K562 (cell line): ENCODE measurements at regions not wholly inside any gene's neighbourhood (a gene's known extent, or its start where the extent isn't known, plus 50 kb on each side); places are given as distances from the start of the nearest gene placed in this dataset.
A peak's percentile ranks its signal among the peaks of the same experiment; 100 is the strongest.

Experiments
- ARID1B ChIP-seq: fragments of 450-650 bp; IDR thresholded peaks from 2 replicates; pipeline ENCODE4 v1.6.1; 2016; ENCODE audit warnings: antibody characterized with exemption, mild to moderate bottlenecking, inconsistent platforms
- DDX20 ChIP-seq: fragments of 450-650 bp; IDR thresholded peaks from 2 replicates; pipeline ENCODE4 v1.6.1; 2016; ENCODE audit warnings: missing genetic modification characterization, low read depth, mild to moderate bottlenecking, missing compliant biosample characterization, moderate library complexity
- DMBX1 ChIP-seq: fragments of 250-450 bp; sonication (Bioruptor Pico); IDR thresholded peaks from 2 replicates; pipeline ENCODE4 v1.8.0; 2022; ENCODE audit warnings: inconsistent platforms, mild to moderate bottlenecking, moderate library complexity, borderline replicate concordance
- HDAC2 ChIP-seq: fragments of 450-650 bp; IDR thresholded peaks from 2 replicates; pipeline ENCODE4 v1.6.1; 2016; ENCODE audit warnings: mild to moderate bottlenecking
- L3MBTL2 ChIP-seq: fragments of 450-650 bp; IDR thresholded peaks from 2 replicates; pipeline ENCODE4 v1.6.1; 2016; ENCODE audit warnings: mild to moderate bottlenecking, moderate library complexity
- NFIX ChIP-seq: fragments of 250-450 bp; sonication (Bioruptor Pico); IDR thresholded peaks from 2 replicates; pipeline ENCODE4 v1.4.0; 2020; ENCODE audit warnings: low read depth, mild to moderate bottlenecking, moderate library complexity
- NR4A1 ChIP-seq, 2 experiments: fragments of 250-450 bp in 1 of 2; fragments of 450-650 bp in 1 of 2; sonication (Bioruptor Pico) in 1 of 2; IDR thresholded peaks; 2 replicates each; pipeline versions ENCODE4 v1.4.0 to v1.6.1; 2016 to 2020; ENCODE audit warnings: mild to moderate bottlenecking in 2 of 2, missing compliant biosample characterization in 1 of 2, missing genetic modification characterization in 1 of 2, moderate library complexity in 1 of 2
- POLR2AphosphoS5 ChIP-seq: IDR thresholded peaks from 2 replicates; pipeline ENCODE4 v1.6.1; 2011; ENCODE audit warnings: mild to moderate bottlenecking, low read depth, low read length, moderate library complexity; ENCODE audit not compliant: control insufficient read depth, insufficient read depth
- SMARCA4 ChIP-seq: fragments of 450-650 bp; IDR thresholded peaks from 2 replicates; pipeline ENCODE4 v1.6.1; 2016
- ZNF140 ChIP-seq: fragments of 250-450 bp; sonication (Bioruptor Pico); IDR thresholded peaks from 2 replicates; pipeline ENCODE4 v1.8.0; 2021; ENCODE audit warnings: moderate library complexity, mild to moderate bottlenecking, inconsistent platforms
- ZNF717 ChIP-seq: fragments of 250-450 bp; sonication (Bioruptor Pico); IDR thresholded peaks from 2 replicates; pipeline ENCODE4 v1.5.0; 2021
- TF ChIP-seq, protein P1 (sequence below): fragments of 450-650 bp; IDR thresholded peaks from 2 replicates; pipeline ENCODE4 v1.6.1; 2016; ENCODE audit warnings: mild to moderate bottlenecking, moderate library complexity
- TF ChIP-seq, protein P2 (sequence below): sonication (generic); formaldehyde crosslinking; IDR thresholded peaks from 2 replicates; pipeline ENCODE4 v1.8.1; 2023; ENCODE audit warnings: mild to moderate bottlenecking, missing genetic modification reagents
- TF ChIP-seq, protein P3 (sequence below): fragments of 250-450 bp; sonication (Bioruptor Pico); IDR thresholded peaks from 2 replicates; pipeline ENCODE4 v1.5.0; 2021

DNA sequence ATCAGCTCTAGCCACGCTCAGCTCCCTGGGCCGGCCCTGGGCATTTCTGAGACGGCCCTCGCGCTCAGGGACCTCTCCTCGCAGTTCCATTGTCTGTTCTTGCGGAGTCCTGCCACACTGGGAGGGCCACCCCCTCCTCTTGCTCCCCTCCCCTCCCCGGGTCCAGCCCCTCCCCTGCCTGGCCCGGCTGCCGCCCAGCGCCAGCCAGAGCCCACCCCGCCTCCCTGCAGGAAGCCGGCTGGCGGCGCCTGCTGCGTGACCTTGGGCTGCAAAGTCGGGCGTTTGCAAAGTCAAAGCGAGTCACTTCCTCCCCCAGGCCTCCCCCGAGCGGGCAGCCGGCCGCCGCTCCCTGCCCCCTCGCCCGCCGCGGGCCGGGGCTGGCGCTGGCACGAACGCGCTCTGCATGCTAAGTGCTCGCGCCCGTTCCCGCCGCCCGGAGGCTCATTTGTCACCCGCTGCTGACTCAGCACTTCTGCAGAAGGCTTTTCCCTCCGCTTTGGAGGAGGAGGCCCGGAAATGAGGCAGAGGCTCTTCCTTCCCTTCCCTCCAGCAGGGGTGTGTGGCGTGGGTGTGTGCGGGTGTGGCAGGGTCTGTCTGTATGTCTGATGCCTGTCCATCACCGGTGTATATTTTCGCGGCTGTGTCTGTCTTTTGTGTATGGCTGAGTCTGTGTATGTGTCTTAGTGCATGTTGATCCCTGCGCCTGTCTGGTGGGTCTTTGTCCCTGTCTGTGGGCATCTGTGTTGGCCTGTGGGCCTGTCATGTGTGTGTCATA, 72.0 kb downstream of the IRF2BPL start (continued):
- TF ChIP-seq, protein P1, sequence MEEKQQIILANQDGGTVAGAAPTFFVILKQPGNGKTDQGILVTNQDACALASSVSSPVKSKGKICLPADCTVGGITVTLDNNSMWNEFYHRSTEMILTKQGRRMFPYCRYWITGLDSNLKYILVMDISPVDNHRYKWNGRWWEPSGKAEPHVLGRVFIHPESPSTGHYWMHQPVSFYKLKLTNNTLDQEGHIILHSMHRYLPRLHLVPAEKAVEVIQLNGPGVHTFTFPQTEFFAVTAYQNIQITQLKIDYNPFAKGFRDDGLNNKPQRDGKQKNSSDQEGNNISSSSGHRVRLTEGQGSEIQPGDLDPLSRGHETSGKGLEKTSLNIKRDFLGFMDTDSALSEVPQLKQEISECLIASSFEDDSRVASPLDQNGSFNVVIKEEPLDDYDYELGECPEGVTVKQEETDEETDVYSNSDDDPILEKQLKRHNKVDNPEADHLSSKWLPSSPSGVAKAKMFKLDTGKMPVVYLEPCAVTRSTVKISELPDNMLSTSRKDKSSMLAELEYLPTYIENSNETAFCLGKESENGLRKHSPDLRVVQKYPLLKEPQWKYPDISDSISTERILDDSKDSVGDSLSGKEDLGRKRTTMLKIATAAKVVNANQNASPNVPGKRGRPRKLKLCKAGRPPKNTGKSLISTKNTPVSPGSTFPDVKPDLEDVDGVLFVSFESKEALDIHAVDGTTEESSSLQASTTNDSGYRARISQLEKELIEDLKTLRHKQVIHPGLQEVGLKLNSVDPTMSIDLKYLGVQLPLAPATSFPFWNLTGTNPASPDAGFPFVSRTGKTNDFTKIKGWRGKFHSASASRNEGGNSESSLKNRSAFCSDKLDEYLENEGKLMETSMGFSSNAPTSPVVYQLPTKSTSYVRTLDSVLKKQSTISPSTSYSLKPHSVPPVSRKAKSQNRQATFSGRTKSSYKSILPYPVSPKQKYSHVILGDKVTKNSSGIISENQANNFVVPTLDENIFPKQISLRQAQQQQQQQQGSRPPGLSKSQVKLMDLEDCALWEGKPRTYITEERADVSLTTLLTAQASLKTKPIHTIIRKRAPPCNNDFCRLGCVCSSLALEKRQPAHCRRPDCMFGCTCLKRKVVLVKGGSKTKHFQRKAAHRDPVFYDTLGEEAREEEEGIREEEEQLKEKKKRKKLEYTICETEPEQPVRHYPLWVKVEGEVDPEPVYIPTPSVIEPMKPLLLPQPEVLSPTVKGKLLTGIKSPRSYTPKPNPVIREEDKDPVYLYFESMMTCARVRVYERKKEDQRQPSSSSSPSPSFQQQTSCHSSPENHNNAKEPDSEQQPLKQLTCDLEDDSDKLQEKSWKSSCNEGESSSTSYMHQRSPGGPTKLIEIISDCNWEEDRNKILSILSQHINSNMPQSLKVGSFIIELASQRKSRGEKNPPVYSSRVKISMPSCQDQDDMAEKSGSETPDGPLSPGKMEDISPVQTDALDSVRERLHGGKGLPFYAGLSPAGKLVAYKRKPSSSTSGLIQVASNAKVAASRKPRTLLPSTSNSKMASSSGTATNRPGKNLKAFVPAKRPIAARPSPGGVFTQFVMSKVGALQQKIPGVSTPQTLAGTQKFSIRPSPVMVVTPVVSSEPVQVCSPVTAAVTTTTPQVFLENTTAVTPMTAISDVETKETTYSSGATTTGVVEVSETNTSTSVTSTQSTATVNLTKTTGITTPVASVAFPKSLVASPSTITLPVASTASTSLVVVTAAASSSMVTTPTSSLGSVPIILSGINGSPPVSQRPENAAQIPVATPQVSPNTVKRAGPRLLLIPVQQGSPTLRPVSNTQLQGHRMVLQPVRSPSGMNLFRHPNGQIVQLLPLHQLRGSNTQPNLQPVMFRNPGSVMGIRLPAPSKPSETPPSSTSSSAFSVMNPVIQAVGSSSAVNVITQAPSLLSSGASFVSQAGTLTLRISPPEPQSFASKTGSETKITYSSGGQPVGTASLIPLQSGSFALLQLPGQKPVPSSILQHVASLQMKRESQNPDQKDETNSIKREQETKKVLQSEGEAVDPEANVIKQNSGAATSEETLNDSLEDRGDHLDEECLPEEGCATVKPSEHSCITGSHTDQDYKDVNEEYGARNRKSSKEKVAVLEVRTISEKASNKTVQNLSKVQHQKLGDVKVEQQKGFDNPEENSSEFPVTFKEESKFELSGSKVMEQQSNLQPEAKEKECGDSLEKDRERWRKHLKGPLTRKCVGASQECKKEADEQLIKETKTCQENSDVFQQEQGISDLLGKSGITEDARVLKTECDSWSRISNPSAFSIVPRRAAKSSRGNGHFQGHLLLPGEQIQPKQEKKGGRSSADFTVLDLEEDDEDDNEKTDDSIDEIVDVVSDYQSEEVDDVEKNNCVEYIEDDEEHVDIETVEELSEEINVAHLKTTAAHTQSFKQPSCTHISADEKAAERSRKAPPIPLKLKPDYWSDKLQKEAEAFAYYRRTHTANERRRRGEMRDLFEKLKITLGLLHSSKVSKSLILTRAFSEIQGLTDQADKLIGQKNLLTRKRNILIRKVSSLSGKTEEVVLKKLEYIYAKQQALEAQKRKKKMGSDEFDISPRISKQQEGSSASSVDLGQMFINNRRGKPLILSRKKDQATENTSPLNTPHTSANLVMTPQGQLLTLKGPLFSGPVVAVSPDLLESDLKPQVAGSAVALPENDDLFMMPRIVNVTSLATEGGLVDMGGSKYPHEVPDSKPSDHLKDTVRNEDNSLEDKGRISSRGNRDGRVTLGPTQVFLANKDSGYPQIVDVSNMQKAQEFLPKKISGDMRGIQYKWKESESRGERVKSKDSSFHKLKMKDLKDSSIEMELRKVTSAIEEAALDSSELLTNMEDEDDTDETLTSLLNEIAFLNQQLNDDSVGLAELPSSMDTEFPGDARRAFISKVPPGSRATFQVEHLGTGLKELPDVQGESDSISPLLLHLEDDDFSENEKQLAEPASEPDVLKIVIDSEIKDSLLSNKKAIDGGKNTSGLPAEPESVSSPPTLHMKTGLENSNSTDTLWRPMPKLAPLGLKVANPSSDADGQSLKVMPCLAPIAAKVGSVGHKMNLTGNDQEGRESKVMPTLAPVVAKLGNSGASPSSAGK: peak; percentile 50
- peak; percentile 84 for TF ChIP-seq L3MBTL2
- TF ChIP-seq POLR2AphosphoS5: peak; percentile 39; the same call in 1 of the 2 replicates
- TF ChIP-seq DDX20 (tag): no peak
- TF ChIP-seq NFIX (CRISPR knock-in tag): no peak
- no peak for TF ChIP-seq NR4A1 (CRISPR knock-in tag; IDR thresholded peaks at IDR 0.05)
- peak; percentile 65 for TF ChIP-seq NR4A1 (tag; IDR thresholded peaks at IDR 0.05)
- TF ChIP-seq ZNF140 (CRISPR knock-in tag): no peak
- peak; percentile 76 for TF ChIP-seq ARID1B
- TF ChIP-seq, protein P2, sequence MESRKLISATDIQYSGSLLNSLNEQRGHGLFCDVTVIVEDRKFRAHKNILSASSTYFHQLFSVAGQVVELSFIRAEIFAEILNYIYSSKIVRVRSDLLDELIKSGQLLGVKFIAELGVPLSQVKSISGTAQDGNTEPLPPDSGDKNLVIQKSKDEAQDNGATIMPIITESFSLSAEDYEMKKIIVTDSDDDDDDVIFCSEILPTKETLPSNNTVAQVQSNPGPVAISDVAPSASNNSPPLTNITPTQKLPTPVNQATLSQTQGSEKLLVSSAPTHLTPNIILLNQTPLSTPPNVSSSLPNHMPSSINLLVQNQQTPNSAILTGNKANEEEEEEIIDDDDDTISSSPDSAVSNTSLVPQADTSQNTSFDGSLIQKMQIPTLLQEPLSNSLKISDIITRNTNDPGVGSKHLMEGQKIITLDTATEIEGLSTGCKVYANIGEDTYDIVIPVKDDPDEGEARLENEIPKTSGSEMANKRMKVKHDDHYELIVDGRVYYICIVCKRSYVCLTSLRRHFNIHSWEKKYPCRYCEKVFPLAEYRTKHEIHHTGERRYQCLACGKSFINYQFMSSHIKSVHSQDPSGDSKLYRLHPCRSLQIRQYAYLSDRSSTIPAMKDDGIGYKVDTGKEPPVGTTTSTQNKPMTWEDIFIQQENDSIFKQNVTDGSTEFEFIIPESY (CRISPR knock-in tag): 0 out of 2 replicates have a peak, but pooled peaks have one; percentile 37
- TF ChIP-seq, protein P3, sequence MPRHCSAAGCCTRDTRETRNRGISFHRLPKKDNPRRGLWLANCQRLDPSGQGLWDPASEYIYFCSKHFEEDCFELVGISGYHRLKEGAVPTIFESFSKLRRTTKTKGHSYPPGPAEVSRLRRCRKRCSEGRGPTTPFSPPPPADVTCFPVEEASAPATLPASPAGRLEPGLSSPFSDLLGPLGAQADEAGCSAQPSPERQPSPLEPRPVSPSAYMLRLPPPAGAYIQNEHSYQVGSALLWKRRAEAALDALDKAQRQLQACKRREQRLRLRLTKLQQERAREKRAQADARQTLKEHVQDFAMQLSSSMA (CRISPR knock-in tag): no peak
- peak; percentile 68 for TF ChIP-seq SMARCA4
- TF ChIP-seq ZNF717 (CRISPR knock-in tag): no peak
- no peak for TF ChIP-seq HDAC2
- 0 out of 2 replicates have a peak, but pooled peaks have one; percentile 13 for TF ChIP-seq DMBX1 (CRISPR knock-in tag)
